HG03342 (cell line): ENCODE measurements at regions not wholly inside any gene's neighbourhood (a gene's known extent, or its start where the extent isn't known, plus 50 kb on each side); places are given as distances from the start of the nearest gene placed in this dataset.
"Not testable (repeated sequence)": the region's sequence is repeated elsewhere in the genome, so short reads cannot be mapped to it uniquely, and the experiment has no call there.

Experiments
- ATAC-seq: cut with Tn5 transposase; IDR thresholded peaks from one replicate; pipeline ENCODE4 v1.9.1; 2021; ENCODE audit warnings: mild to moderate bottlenecking, moderate library complexity; ENCODE audit not compliant: unreplicated experiment

- ATAC-seq = no peak
These were observed 143.3 kb downstream of the PRL start for GRCh38 chr6:22153384-22154158.

GRCh38 chr6:22155551-22155950 is 141.3 kb downstream of the PRL start:
- ATAC-seq = no peak

- no peak for ATAC-seq
These were observed 139.6 kb downstream of the PRL start for GRCh38 chr6:22157233-22157632.

GRCh38 chr6:22164236-22164635 is 132.6 kb downstream of the PRL start:
- no peak for ATAC-seq

GRCh38 chr6:22171006-22171405 is 125.8 kb downstream of the PRL start:
- ATAC-seq = not testable (repeated sequence)

GRCh38 chr6:22171885-22172284 is 125.0 kb downstream of the PRL start:
- ATAC-seq = not testable (repeated sequence)

GRCh38 chr6:22173311-22173710 is 123.5 kb downstream of the PRL start:
- ATAC-seq = no peak

- ATAC-seq = not testable (repeated sequence)
These were observed 116.6 kb downstream of the PRL start for GRCh38 chr6:22180250-22180649.

- ATAC-seq = no peak
These were observed 112.5 kb downstream of the PRL start for GRCh38 chr6:22184371-22184770.

GRCh38 chr6:22189946-22190345 is 106.9 kb downstream of the PRL start:
- no peak for ATAC-seq

- ATAC-seq = no peak
These were observed 102.5 kb downstream of the PRL start for GRCh38 chr6:22194188-22194921.

- no peak for ATAC-seq
These were observed 97.1 kb downstream of the PRL start for GRCh38 chr6:22199771-22200170.

GRCh38 chr6:22204153-22204552 is 92.7 kb downstream of the PRL start:
- ATAC-seq = no peak

- no peak for ATAC-seq
These were observed 91.6 kb downstream of the PRL start for GRCh38 chr6:22205266-22205665.

GRCh38 chr6:22206106-22206505 is 90.7 kb downstream of the PRL start:
- no peak for ATAC-seq

- ATAC-seq = no peak
These were observed 88.8 kb downstream of the PRL start for GRCh38 chr6:22208026-22208425.

GRCh38 chr6:22214314-22214713 is 82.5 kb downstream of the PRL start:
- ATAC-seq = no peak

- not testable (repeated sequence) for ATAC-seq
These were observed 81.4 kb downstream of the PRL start for GRCh38 chr6:22215474-22215873.

- no peak for ATAC-seq
These were observed 78.4 kb downstream of the PRL start for GRCh38 chr6:22218410-22218809.

- ATAC-seq = no peak
These were observed 76.9 kb downstream of the PRL start for GRCh38 chr6:22219925-22220324.

- ATAC-seq = no peak
These were observed 75.6 kb downstream of the PRL start for GRCh38 chr6:22221211-22221610.

GRCh38 chr6:22221630-22222029 is 75.2 kb downstream of the PRL start:
- ATAC-seq = no peak
